ENCODE measurements at regions not wholly inside any gene's neighbourhood (a gene's known extent, or its start where the extent isn't known, plus 50 kb on each side); places are given as distances from the start of the nearest gene placed in this dataset.
A peak's percentile ranks its signal among the peaks of the same experiment; 100 is the strongest.

DNA sequence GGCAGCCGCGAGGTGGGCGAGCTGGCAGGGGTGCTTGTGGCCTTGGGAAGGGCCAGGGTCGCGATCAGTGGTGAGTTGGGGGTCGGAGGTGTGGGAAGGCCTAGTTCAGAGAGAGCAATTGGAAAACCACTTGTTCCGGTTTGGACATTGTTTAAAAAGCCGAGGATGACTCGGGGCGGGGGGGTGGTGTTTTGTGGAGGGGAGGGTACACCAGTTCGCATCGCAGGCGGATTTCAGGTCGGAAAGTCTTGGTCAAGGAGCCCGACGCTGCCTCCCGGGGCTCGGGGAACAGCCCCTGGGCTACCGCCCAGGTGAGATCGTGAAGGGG is 66.4 kb downstream of the KPNA2 start:
- Histone ChIP-seq H2AFZ (ENCODE audit: low read depth) (peak overlapping the region; percentile 66), H3K9ac (peak overlapping the region; percentile 37; the same call in 1 of the 2 replicates), H3K4me1 (ENCODE audit: low read depth, poor library complexity, severe bottlenecking) (no peaks in the 10 kb centered on the region), H3K27ac (no peak overlapping the region), H3K36me3 (ENCODE audit: insufficient read depth) (no peaks in the 10 kb centered on the region), H3K79me2 (ENCODE audit: insufficient read depth, low read depth) (no peaks in the 10 kb centered on the region), H3K4me3 (IDR thresholded peaks at IDR 0.05; ENCODE audit: insufficient read depth, low read depth, low read length) (no peak overlapping the region), H4K20me1 (ENCODE audit: insufficient read depth) (no peaks in the 10 kb centered on the region), H3K4me2 (peak overlapping the region; percentile 44; the same call in 1 of the 2 replicates), H3K27me3 (ENCODE audit: insufficient read depth, low read depth) (no peaks in the 10 kb centered on the region)
- TF ChIP-seq CTCF (conservative IDR thresholded peaks at IDR 0.05; ENCODE audit: low read depth, low read length) = no peak

- H4K20me1 ChIP-seq (ENCODE audit: insufficient read depth) = no peaks in the 10 kb centered on the region
- H3K27ac ChIP-seq = no peak overlapping the region
- TF ChIP-seq CTCF (conservative IDR thresholded peaks at IDR 0.05; ENCODE audit: low read depth, low read length) = no peak
- no peak overlapping the region for H3K4me3 ChIP-seq (IDR thresholded peaks at IDR 0.05; ENCODE audit: insufficient read depth, low read depth, low read length)
- no peaks in the 10 kb centered on the region for H3K4me1 ChIP-seq (ENCODE audit: low read depth, poor library complexity, severe bottlenecking)
- peak overlapping the region; percentile 66; the same call in 1 of the 2 replicates for H2AFZ ChIP-seq (ENCODE audit: low read depth)
- H3K9ac ChIP-seq = no peak overlapping the region
- H3K36me3 ChIP-seq (ENCODE audit: insufficient read depth) = no peaks in the 10 kb centered on the region
- H3K79me2 ChIP-seq (ENCODE audit: insufficient read depth, low read depth) = no peaks in the 10 kb centered on the region
- H3K27me3 ChIP-seq (ENCODE audit: insufficient read depth, low read depth) = no peaks in the 10 kb centered on the region
- H3K4me2 ChIP-seq = peak overlapping the region; percentile 22; the same call in 1 of the 2 replicates
These were observed 66.8 kb downstream of the KPNA2 start for GRCh38 chr17:68102318-68102758.

- no peaks in the 10 kb centered on the region for H3K36me3 ChIP-seq (ENCODE audit: insufficient read depth)
- no peak for TF ChIP-seq CTCF (conservative IDR thresholded peaks at IDR 0.05; ENCODE audit: low read depth, low read length)
- no peak overlapping the region for H3K9ac ChIP-seq
- H3K79me2 ChIP-seq (ENCODE audit: insufficient read depth, low read depth) = no peaks in the 10 kb centered on the region
- H3K4me3 ChIP-seq (IDR thresholded peaks at IDR 0.05; ENCODE audit: insufficient read depth, low read depth, low read length) = no peak overlapping the region
- no peak overlapping the region for H3K27ac ChIP-seq
- no peak overlapping the region for H3K4me2 ChIP-seq
- H3K27me3 ChIP-seq (ENCODE audit: insufficient read depth, low read depth) = no peaks in the 10 kb centered on the region
- no peaks in the 10 kb centered on the region for H3K4me1 ChIP-seq (ENCODE audit: low read depth, poor library complexity, severe bottlenecking)
- no peak overlapping the region for H2AFZ ChIP-seq (ENCODE audit: low read depth)
- no peaks in the 10 kb centered on the region for H4K20me1 ChIP-seq (ENCODE audit: insufficient read depth)
These were observed 67.6 kb downstream of the KPNA2 start for GRCh38 chr17:68103148-68103547.

DNA sequence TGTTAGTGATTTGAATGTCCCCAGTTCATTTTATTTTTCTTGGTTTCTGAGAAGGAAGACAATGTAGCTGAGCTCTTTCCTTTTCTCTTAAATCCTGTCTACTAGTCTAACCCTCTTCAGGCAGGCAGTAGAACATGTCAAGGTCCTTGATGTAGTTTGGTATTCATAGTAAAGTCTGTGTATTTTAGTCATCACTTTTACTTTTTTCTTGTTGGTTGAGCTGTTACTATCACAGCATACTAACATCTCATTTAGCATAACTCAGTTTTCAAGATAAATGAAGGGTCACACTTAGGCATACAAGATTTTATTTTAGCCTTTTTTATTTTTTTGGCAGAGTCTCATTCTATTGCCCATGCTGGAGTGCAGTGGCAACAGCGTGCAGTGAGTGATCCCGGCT is 70.5 kb downstream of the KPNA2 start:
- Histone ChIP-seq H3K79me2 (ENCODE audit: insufficient read depth, low read depth) (no peaks in the 10 kb centered on the region), H3K36me3 (ENCODE audit: insufficient read depth) (no peaks in the 10 kb centered on the region), H2AFZ (ENCODE audit: low read depth) (no peak overlapping the region), H3K4me3 (IDR thresholded peaks at IDR 0.05; ENCODE audit: insufficient read depth, low read depth, low read length) (no peak overlapping the region), H3K27me3 (ENCODE audit: insufficient read depth, low read depth) (no peaks in the 10 kb centered on the region), H3K27ac (no peak overlapping the region), H3K4me1 (ENCODE audit: low read depth, poor library complexity, severe bottlenecking) (no peaks in the 10 kb centered on the region), H3K9ac (no peak overlapping the region), H4K20me1 (ENCODE audit: insufficient read depth) (no peaks in the 10 kb centered on the region), H3K4me2 (no peak overlapping the region)
- TF ChIP-seq CTCF (conservative IDR thresholded peaks at IDR 0.05; ENCODE audit: low read depth, low read length) = no peak

All from KMS-11 (cell line).